RWPE1 (cell line): ENCODE measurements at regions not wholly inside any gene's neighbourhood (a gene's known extent, or its start where the extent isn't known, plus 50 kb on each side); places are given as distances from the start of the nearest gene placed in this dataset.

ENCODE experiments used
- CTCF ChIA-PET: fragments of 350-600 bp; sonication (Branson Sonifier 250); formaldehyde crosslinking; extraction: SDS; loops from one replicate; lab custom pipeline; 2021; lab: Yijun Ruan, JAX
- POLR2A ChIA-PET: fragments of 400-600 bp; formaldehyde crosslinking; extraction: SDS; loops from one replicate; lab custom pipeline; 2020; ENCODE audit warnings: antibody characterized with exemption; ENCODE audit not compliant: low non-redundant PET; lab: Yijun Ruan, JAX
- DNase-seq: peaks from one replicate; pipeline ENCODE4 v3.0.0; 2012; ENCODE audit warnings: low spot score
- H3K27ac ChIP-seq: fragments of 450-650 bp; 2 replicates; pipeline ENCODE4 v1.5.1; 2017
- TF ChIP-seq, protein P1 (sequence below): fragments of 450-650 bp; conservative IDR thresholded peaks from 2 replicates; pipeline ENCODE4 v1.5.1; 2017; ENCODE audit warnings: low read depth, mild to moderate bottlenecking

DNA sequence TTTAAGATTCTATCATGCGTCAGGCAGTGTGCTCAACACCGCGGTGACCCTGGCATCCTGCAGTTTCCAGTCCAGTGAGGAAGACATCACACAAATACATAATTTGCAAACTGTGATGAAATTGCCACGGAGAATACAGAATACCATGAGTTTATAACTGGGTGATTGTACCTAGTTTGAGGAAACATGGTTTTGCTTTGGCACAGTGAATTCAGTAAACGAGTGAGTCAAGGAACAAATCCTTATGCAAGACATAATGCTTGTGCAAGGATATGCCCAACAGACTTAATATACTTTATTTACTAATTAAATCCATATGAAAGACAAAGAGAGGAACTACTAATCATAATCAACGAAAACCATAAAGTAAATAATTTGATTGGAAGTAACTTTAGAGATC is 311.8 kb upstream of the TMTC1 start:
- DNase-seq: no peak
- ChIA-PET CTCF (no interaction called here), POLR2A (no interaction called here)
- no peak overlapping the region for H3K27ac ChIP-seq
- TF ChIP-seq, protein P1, sequence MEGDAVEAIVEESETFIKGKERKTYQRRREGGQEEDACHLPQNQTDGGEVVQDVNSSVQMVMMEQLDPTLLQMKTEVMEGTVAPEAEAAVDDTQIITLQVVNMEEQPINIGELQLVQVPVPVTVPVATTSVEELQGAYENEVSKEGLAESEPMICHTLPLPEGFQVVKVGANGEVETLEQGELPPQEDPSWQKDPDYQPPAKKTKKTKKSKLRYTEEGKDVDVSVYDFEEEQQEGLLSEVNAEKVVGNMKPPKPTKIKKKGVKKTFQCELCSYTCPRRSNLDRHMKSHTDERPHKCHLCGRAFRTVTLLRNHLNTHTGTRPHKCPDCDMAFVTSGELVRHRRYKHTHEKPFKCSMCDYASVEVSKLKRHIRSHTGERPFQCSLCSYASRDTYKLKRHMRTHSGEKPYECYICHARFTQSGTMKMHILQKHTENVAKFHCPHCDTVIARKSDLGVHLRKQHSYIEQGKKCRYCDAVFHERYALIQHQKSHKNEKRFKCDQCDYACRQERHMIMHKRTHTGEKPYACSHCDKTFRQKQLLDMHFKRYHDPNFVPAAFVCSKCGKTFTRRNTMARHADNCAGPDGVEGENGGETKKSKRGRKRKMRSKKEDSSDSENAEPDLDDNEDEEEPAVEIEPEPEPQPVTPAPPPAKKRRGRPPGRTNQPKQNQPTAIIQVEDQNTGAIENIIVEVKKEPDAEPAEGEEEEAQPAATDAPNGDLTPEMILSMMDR: no peak

DNA sequence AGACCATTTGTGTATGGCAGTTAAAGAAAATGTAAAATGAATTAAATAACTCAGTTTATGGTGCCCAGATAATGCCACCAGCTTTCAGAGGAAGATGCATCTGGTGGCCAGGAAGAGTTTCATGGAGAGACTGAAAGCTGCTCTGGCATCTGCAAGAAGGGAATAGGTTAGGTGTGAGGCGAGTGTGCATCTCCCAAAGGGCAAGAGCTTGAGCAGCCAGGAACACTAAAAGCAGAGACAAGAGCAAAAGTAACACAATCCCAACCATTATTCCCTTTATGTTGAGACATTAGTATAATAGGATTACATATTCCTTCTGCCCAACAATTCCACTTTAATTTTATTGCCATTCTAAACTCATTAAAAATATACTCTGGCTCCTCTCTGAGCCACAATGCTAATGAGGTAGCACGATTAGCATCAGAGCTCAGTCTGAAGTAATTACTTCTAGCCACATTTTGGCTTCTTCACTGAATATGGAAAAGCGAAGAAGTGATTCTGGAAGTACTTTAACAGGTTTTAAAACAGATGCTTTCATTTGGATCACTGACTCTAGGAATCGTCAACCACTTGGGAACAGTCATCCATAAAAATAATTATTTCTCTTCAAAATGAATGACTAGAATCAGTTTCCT is 309.4 kb upstream of the TMTC1 start:
- DNase-seq: no peak
- TF ChIP-seq, protein P1: no peak
- ChIA-PET POLR2A (no interaction called here), CTCF (no interaction called here)
- H3K27ac ChIP-seq: no peak overlapping the region

DNA sequence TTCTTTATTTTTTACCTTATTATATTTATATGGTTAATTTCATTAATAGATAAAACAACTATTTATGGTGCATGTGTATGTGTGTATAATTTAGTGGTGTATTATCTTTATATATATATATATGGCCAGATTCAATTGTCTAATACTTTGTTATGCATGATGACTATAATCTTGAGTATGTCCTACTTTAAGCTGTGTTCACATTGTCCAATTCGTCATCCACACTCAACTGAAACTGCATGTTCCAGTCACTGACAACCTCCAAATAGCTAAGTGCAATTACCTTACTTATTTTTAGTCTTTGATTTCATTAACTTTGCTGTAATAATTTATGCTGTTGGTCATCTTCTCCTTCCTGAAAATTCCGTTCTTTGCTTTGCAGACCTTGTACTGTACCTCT is 306.5 kb upstream of the TMTC1 start:
- POLR2A ChIA-PET: no interaction called here
- no peak overlapping the region for H3K27ac ChIP-seq
- TF ChIP-seq, protein P1: no peak
- CTCF ChIA-PET: no interaction called here
- no peak for DNase-seq

DNA sequence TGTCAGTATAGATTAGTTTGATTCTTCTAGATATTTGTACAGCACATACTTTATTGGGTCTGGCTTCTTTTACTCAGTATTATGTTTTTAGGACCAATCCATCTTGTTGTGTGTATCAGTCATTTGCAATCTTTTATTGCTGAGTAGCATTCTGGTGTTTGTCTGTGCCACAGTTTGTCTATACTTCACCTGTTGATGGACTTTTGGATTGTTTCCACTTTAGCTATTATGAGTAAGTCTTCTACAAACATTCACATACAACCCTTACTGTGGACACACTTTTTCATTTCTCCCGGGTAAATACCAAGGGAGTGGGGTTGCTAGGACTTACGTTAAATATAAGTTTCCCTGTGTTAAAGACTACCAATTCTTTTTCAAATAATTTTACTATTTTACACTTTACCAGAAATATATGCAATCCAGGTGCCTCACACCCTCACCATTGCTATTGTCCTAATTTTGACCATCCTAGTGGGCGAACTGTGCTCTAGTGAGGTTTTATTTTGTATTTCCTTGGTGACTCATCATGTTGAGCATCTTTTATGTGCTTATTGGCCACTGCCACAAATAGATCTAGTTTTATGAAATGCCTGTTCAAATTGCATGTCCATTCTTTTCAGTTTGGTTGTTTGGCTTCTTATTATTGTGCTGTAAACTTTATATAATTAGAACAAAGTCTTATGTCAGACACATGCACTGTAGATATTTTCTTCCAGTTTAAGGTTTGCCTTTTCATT is 304.7 kb upstream of the TMTC1 start:
- CTCF ChIA-PET: no interaction called here
- no peak for DNase-seq
- H3K27ac ChIP-seq: no peak overlapping the region
- POLR2A ChIA-PET: no interaction called here
- TF ChIP-seq, protein P1: no peak

DNA sequence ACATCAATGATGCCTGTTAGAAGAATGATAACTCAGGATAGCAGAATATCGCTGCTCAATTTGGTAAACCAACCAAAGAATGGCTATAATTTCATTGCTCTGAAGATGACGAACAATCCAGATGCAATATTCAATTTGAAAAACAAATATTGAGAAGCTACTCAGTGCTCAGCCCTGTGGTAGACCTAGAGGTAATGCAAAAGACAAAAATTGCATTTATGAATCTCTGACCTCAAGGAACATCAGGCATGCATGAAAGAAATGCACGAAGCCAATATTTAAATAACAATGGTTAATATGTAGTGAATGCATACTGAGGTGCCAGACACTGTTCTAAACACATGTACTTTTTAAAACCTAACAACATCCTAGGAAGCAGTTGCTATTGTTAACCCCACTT is 298.6 kb upstream of the TMTC1 start:
- POLR2A ChIA-PET: no interaction called here
- TF ChIP-seq, protein P1: no peak
- no peak overlapping the region for H3K27ac ChIP-seq
- no peak for DNase-seq
- CTCF ChIA-PET: no interaction called here

DNA sequence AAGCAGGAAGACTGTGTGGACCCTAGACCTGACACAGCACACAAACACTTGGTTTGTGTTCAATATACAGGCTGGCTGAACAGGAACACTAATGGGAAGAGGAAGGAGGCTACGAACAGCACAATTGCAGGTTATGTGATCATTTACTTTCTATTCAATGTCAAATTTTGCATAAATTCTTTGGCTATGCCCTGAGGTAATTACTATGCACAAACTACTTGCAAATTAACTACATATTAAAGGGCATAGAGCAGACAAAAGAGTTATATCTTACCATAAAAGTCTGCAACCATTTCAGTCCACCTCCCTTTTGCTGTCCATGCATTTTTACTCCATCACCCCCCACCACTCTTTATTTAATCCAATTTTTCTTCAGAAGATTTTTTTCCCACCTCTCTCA is 291.2 kb upstream of the TMTC1 start:
- no peak for DNase-seq
- POLR2A ChIA-PET: no interaction called here
- TF ChIP-seq, protein P1: no peak
- CTCF ChIA-PET: interaction anchor here (0.8 kb wide), 1 partner anchor 1146 kb away, joined by 4 read pairs; no protein-coding TSS in a partner anchor
- H3K27ac ChIP-seq: no peak overlapping the region
